ENCODE measurements at regions not wholly inside any gene's neighbourhood (a gene's known extent, or its start where the extent isn't known, plus 50 kb on each side); places are given as distances from the start of the nearest gene placed in this dataset.

DNA sequence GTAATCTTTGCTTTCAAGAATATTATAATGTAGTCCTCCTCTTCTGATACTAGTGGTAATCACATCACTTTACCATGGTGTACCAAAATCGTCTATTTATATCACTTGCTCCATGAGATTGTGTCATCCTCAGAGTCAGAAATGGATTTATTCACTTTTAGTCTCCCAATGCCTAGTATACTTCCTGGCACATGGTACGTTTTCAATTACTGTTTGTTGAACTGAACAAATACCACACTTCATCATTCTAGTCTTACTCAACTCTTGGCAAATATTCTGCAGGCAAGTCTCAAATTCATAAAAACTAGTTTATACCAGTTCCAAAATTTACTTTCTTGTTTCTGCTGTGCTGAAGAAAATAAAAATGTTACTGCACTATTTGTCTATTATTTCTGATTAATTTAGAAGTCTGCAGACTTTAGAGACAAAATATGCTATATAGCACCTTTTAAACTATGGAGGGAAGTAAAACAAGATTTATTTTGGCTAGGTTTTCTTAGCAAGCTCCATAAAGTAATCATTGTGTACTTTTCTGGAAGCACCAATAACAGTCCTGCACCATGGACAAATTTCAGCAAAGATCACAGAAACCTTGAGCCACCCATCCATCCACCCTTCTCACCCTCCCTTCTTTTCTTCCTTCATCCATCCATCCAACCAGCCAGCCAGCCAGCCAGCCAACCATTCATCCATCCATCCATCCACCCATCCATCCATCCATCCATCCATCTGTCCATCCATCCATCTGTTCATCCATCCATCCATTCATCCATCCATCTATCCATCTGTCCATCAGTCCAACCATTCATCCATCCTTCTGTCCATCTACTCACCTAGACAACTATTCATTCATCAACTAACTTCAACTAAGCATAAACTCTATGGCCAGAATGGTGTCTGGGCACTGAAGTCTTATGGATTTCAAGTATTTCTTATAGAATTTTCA lies 102.1 kb upstream of the STMND1 start:
- no peak overlapping the region for H3K4me3 ChIP-seq
- SMC1A ChIA-PET (ENCODE audit: uncharacterized antibody, unreplicated experiment), result interaction anchor here (0.7 kb wide), 1 partner anchor 95 kb away, joined by 3 read pairs; no protein-coding TSS in a partner anchor
- FAIRE-seq (no peak), DNase-seq (ENCODE audit: low read depth, low spot score) (no peak), ATAC-seq (no peak)
- POLR2A ChIA-PET, result no interaction called here
- no peak overlapping the region for H3K27ac ChIP-seq (ENCODE audit: control insufficient read depth, insufficient read depth)
- H3K9ac ChIP-seq (ENCODE audit: control insufficient read depth, insufficient read depth, low read length), result no peak overlapping the region
- no peaks in the 10 kb centered on the region for H3K79me2 ChIP-seq (ENCODE audit: control insufficient read depth, insufficient read depth, low read length)
- no peaks in the 10 kb centered on the region; the same call in 2 of the 3 replicates for H3K9me3 ChIP-seq (replicated peaks; ENCODE audit: control insufficient read depth, insufficient read depth, low read length)
- 2% methylated on average over 2 of the region's 2 CpGs for WGBS (ENCODE audit: insufficient coverage, insufficient replicate concordance, low lambda C conversion rate, missing lambda C conversion rate)
- RAD21 ChIA-PET (ENCODE audit: unreplicated experiment), result no interaction called here
- intact Hi-C loops (cut with micrococcal nuclease; ENCODE audit: unreplicated experiment), result no loop called here
- H3K4me1 ChIP-seq (ENCODE audit: control insufficient read depth, insufficient read depth, low read length), result no peaks in the 10 kb centered on the region
- H3K27me3 ChIP-seq (replicated peaks in 1 of 2; ENCODE audit: control insufficient read depth in 2 of 2, insufficient read depth in 2 of 2, low read length in 1 of 2), result no peaks in the 10 kb centered on the region; a peak in 2 of 4 replicates
- no peaks in the 10 kb centered on the region for H4K20me1 ChIP-seq (ENCODE audit: control insufficient read depth, insufficient read depth)
- CTCF ChIA-PET, result interaction anchor here (0.6 to 1.1 kb wide), 2 partner anchors 229 to 236 kb away, joined by 3 read pairs; no protein-coding TSS in a partner anchor
- no peaks in the 10 kb centered on the region for H3K36me3 ChIP-seq (ENCODE audit: control insufficient read depth in 2 of 2, insufficient read depth in 2 of 2, low read length in 1 of 2)
- TF ChIP-seq ETV6 (conservative IDR thresholded peaks at IDR 0.05 in 1 of 2, IDR thresholded peaks at IDR 0.05 in 1 of 2; ENCODE audit: borderline replicate concordance in 1 of 2, low read depth in 1 of 2), result no peak
- no peak for TF ChIP-seq EP300 (IDR thresholded peaks at IDR 0.05; ENCODE audit: borderline replicate concordance in 1 of 2, control insufficient read depth in 1 of 2, low read depth in 2 of 2, low read length in 2 of 2)
- TF ChIP-seq, protein P1, sequence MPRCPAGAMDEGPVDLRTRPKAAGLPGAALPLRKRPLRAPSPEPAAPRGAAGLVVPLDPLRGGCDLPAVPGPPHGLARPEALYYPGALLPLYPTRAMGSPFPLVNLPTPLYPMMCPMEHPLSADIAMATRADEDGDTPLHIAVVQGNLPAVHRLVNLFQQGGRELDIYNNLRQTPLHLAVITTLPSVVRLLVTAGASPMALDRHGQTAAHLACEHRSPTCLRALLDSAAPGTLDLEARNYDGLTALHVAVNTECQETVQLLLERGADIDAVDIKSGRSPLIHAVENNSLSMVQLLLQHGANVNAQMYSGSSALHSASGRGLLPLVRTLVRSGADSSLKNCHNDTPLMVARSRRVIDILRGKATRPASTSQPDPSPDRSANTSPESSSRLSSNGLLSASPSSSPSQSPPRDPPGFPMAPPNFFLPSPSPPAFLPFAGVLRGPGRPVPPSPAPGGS (IDR thresholded peaks at IDR 0.05; ENCODE audit: borderline replicate concordance, insufficient read depth, low read depth, low read length, poor library complexity, severe bottlenecking), result no peak
- TF ChIP-seq, protein P2, sequence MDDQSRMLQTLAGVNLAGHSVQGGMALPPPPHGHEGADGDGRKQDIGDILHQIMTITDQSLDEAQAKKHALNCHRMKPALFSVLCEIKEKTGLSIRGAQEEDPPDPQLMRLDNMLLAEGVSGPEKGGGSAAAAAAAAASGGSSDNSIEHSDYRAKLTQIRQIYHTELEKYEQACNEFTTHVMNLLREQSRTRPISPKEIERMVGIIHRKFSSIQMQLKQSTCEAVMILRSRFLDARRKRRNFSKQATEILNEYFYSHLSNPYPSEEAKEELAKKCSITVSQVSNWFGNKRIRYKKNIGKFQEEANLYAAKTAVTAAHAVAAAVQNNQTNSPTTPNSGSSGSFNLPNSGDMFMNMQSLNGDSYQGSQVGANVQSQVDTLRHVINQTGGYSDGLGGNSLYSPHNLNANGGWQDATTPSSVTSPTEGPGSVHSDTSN (IDR thresholded peaks at IDR 0.05; ENCODE audit: insufficient replicate concordance, low read depth, low read length), result no peak
- no peak for TF ChIP-seq WRNIP1 (IDR thresholded peaks at IDR 0.05; ENCODE audit: borderline replicate concordance, low read depth, low read length)
- no peak for TF ChIP-seq SMC3 (IDR thresholded peaks at IDR 0.05; ENCODE audit: borderline replicate concordance, low read length)
- no peak for TF ChIP-seq RBBP5 (conservative IDR thresholded peaks at IDR 0.05)
- TF ChIP-seq NFIC (IDR thresholded peaks at IDR 0.05; ENCODE audit: low read depth, low read length), result no peak
- TF ChIP-seq, protein P3, sequence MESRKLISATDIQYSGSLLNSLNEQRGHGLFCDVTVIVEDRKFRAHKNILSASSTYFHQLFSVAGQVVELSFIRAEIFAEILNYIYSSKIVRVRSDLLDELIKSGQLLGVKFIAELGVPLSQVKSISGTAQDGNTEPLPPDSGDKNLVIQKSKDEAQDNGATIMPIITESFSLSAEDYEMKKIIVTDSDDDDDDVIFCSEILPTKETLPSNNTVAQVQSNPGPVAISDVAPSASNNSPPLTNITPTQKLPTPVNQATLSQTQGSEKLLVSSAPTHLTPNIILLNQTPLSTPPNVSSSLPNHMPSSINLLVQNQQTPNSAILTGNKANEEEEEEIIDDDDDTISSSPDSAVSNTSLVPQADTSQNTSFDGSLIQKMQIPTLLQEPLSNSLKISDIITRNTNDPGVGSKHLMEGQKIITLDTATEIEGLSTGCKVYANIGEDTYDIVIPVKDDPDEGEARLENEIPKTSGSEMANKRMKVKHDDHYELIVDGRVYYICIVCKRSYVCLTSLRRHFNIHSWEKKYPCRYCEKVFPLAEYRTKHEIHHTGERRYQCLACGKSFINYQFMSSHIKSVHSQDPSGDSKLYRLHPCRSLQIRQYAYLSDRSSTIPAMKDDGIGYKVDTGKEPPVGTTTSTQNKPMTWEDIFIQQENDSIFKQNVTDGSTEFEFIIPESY (IDR thresholded peaks at IDR 0.05), result no peak
- no peak for TF ChIP-seq ZNF622 (IDR thresholded peaks at IDR 0.05)
- TF ChIP-seq, protein P4, sequence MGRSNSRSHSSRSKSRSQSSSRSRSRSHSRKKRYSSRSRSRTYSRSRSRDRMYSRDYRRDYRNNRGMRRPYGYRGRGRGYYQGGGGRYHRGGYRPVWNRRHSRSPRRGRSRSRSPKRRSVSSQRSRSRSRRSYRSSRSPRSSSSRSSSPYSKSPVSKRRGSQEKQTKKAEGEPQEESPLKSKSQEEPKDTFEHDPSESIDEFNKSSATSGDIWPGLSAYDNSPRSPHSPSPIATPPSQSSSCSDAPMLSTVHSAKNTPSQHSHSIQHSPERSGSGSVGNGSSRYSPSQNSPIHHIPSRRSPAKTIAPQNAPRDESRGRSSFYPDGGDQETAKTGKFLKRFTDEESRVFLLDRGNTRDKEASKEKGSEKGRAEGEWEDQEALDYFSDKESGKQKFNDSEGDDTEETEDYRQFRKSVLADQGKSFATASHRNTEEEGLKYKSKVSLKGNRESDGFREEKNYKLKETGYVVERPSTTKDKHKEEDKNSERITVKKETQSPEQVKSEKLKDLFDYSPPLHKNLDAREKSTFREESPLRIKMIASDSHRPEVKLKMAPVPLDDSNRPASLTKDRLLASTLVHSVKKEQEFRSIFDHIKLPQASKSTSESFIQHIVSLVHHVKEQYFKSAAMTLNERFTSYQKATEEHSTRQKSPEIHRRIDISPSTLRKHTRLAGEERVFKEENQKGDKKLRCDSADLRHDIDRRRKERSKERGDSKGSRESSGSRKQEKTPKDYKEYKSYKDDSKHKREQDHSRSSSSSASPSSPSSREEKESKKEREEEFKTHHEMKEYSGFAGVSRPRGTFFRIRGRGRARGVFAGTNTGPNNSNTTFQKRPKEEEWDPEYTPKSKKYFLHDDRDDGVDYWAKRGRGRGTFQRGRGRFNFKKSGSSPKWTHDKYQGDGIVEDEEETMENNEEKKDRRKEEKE (IDR thresholded peaks at IDR 0.05), result no peak
- H2AFZ ChIP-seq (ENCODE audit: control insufficient read depth, low read depth, low read length), result no peak overlapping the region
- H3K4me2 ChIP-seq (ENCODE audit: control insufficient read depth, insufficient read depth), result no peak overlapping the region
- in situ Hi-C loops (cut with MboI), result no loop called here
- no TSS peak for BruUV-seq (replicated peaks)
